Mesenchymal stem cell (in vitro differentiated cells and primary cell): ENCODE measurements at regions not wholly inside any gene's neighbourhood (a gene's known extent, or its start where the extent isn't known, plus 50 kb on each side); places are given as distances from the start of the nearest gene placed in this dataset.

Experiments
- DNase-seq: peaks from one replicate; pipeline ENCODE4 v3.0.0-alpha.2; 2013
- H2AFZ ChIP-seq: one replicate; pipeline ENCODE4 v1.6.1; 2013; ENCODE audit warnings: low read depth, mild to moderate bottlenecking, control low read depth, inconsistent platforms, low read length, moderate library complexity
- H2AK5ac ChIP-seq: 2 replicates; pipeline ENCODE4 v1.6.1; 2013; ENCODE audit warnings: low read length, moderate library complexity, mild to moderate bottlenecking, inconsistent platforms; ENCODE audit not compliant: severe bottlenecking
- H2BK120ac ChIP-seq: one replicate; pipeline ENCODE4 v1.6.1; 2013; ENCODE audit warnings: low read depth, mild to moderate bottlenecking, inconsistent platforms, low read length, moderate library complexity
- H2BK12ac ChIP-seq, 2 experiments: one replicate each; pipeline ENCODE4 v1.6.1; 2013; ENCODE audit warnings: inconsistent platforms in 2 of 2, low read length in 2 of 2, mild to moderate bottlenecking in 2 of 2, moderate library complexity in 2 of 2, control low read depth in 1 of 2
- H2BK15ac ChIP-seq: one replicate; pipeline ENCODE4 v1.6.1; 2013; ENCODE audit warnings: mild to moderate bottlenecking, low read depth, inconsistent platforms; ENCODE audit not compliant: poor library complexity, severe bottlenecking
- H2BK5ac ChIP-seq: 2 replicates; pipeline ENCODE4 v1.6.1; 2013; ENCODE audit warnings: low read depth, mild to moderate bottlenecking, low read length, control low read depth, inconsistent platforms; ENCODE audit not compliant: poor library complexity, severe bottlenecking
- H3K14ac ChIP-seq, 2 experiments: one replicate each; pipeline ENCODE4 v1.6.1; 2013; ENCODE audit warnings: inconsistent platforms in 2 of 2, low read length in 2 of 2, control low read depth in 1 of 2, mild to moderate bottlenecking in 1 of 2, moderate library complexity in 1 of 2
- H3K18ac ChIP-seq, 2 experiments: one replicate each; pipeline ENCODE4 v1.6.1; 2013; ENCODE audit warnings: inconsistent platforms in 2 of 2, low read length in 2 of 2, control low read depth in 1 of 2, low read depth in 1 of 2, mild to moderate bottlenecking in 1 of 2
- H3K23ac ChIP-seq, 2 experiments: one replicate each; pipeline ENCODE4 v1.6.1; 2013; ENCODE audit warnings: inconsistent platforms in 2 of 2, low read length in 2 of 2, mild to moderate bottlenecking in 2 of 2, moderate library complexity in 2 of 2, control low read depth in 1 of 2
- H3K27ac ChIP-seq: 2 replicates; pipeline ENCODE4 v1.5.1; 2013; ENCODE audit warnings: mild to moderate bottlenecking, moderate library complexity, low read length, control low read depth, inconsistent platforms; ENCODE audit not compliant: poor library complexity, severe bottlenecking
- H3K27me3 ChIP-seq, 2 experiments: 2 replicates each; pipeline versions ENCODE4 v1.6.1 to v1.7.0; 2013; ENCODE audit warnings: low read length in 2 of 2, mild to moderate bottlenecking in 2 of 2, moderate library complexity in 2 of 2, control low read depth in 1 of 2, inconsistent platforms in 1 of 2; ENCODE audit not compliant: control insufficient read depth in 1 of 2, insufficient read depth in 1 of 2
- H3K36me3 ChIP-seq, 2 experiments: 2 replicates each; pipeline versions ENCODE4 v1.6.1 to v1.7.0; 2013; ENCODE audit warnings: low read length in 2 of 2, control low read depth in 1 of 2, inconsistent platforms in 1 of 2, low read depth in 1 of 2, mild to moderate bottlenecking in 1 of 2; ENCODE audit not compliant: insufficient read depth in 2 of 2, control insufficient read depth in 1 of 2
- H3K4ac ChIP-seq, 2 experiments: one replicate each; pipeline ENCODE4 v1.6.1; 2013; ENCODE audit warnings: inconsistent platforms in 2 of 2, low read length in 2 of 2, mild to moderate bottlenecking in 2 of 2, moderate library complexity in 2 of 2, control low read depth in 1 of 2, low read depth in 1 of 2
- H3K4me1 ChIP-seq: 2 replicates; pipeline ENCODE4 v1.6.1; 2013; ENCODE audit warnings: low read depth, low read length, control low read depth; ENCODE audit not compliant: control insufficient read depth, insufficient read depth
- H3K4me2 ChIP-seq: 2 replicates; pipeline ENCODE4 v1.6.1; 2013; ENCODE audit warnings: low read length, mild to moderate bottlenecking, inconsistent platforms; ENCODE audit not compliant: poor library complexity, severe bottlenecking
- H3K4me3 ChIP-seq, 2 experiments: 2 replicates each; pipeline versions ENCODE4 v1.5.1 to v1.7.0; 2013; ENCODE audit warnings: low read length in 2 of 2, mild to moderate bottlenecking in 2 of 2, control low read depth in 1 of 2, low read depth in 1 of 2; ENCODE audit not compliant: insufficient read depth in 1 of 2
- H3K79me1 ChIP-seq: replicated peaks from 2 replicates; pipeline ENCODE4 v1.6.1; 2013; ENCODE audit warnings: mild to moderate bottlenecking, control low read depth, low read length, inconsistent platforms; ENCODE audit not compliant: poor library complexity, severe bottlenecking
- H3K9ac ChIP-seq: 2 replicates; pipeline ENCODE4 v1.7.0; 2013; ENCODE audit warnings: mild to moderate bottlenecking, low read length, moderate library complexity
- H3K9me3 ChIP-seq: 2 replicates; pipeline ENCODE4 v1.7.0; 2013; ENCODE audit warnings: mild to moderate bottlenecking, low read length; ENCODE audit not compliant: control insufficient read depth
- H4K8ac ChIP-seq: one replicate; pipeline ENCODE4 v1.6.1; 2013; ENCODE audit warnings: inconsistent platforms, mild to moderate bottlenecking, low read length, moderate library complexity
- H4K91ac ChIP-seq: one replicate; pipeline ENCODE4 v1.6.1; 2013; ENCODE audit warnings: mild to moderate bottlenecking, low read length, inconsistent platforms
- WGBS: methylation state at CpG from one replicate; pipeline ENCODE4 v1.1.7; 2013; ENCODE audit warnings: mixed read lengths; 5-methylcytosine and 5-hydroxymethylcytosine counted together

GRCh38 chr3:22262386-22262785 lies 511.4 kb upstream of the ZNF385D start:
- Histone ChIP-seq H2AFZ (no peak overlapping the region), H2BK5ac (no peak overlapping the region), H3K14ac (no peak overlapping the region), H3K9me3 (no peaks in the 10 kb centered on the region), H2BK120ac (no peak overlapping the region), H2AK5ac (no peak overlapping the region), H3K4me3 (no peak overlapping the region), H2BK12ac (no peak overlapping the region), H3K27ac (no peak overlapping the region), H4K91ac (no peak overlapping the region), H4K8ac (no peak overlapping the region), H3K23ac (no peak overlapping the region), H3K4me1 (no peaks in the 10 kb centered on the region), H3K4me2 (no peak overlapping the region), H2BK15ac (no peak overlapping the region), H3K9ac (no peak overlapping the region), H3K4ac (no peak overlapping the region), H3K79me1 (no peaks in the 10 kb centered on the region), H3K18ac (no peak overlapping the region), H3K27me3 (no peaks in the 10 kb centered on the region), H3K36me3 (no peaks in the 10 kb centered on the region)
- WGBS: no CpG with 5 or more reads among the region's 2 CpGs
- DNase-seq: no peak

GRCh38 chr3:22263042-22263441 lies 512.0 kb upstream of the ZNF385D start:
- no peak overlapping the region for H4K91ac ChIP-seq
- no peaks in the 10 kb centered on the region for H3K4me1 ChIP-seq
- no peaks in the 10 kb centered on the region for H3K79me1 ChIP-seq
- DNase-seq: peak; percentile 15
- no peak overlapping the region for H3K27ac ChIP-seq
- no peak overlapping the region for H3K18ac ChIP-seq
- H2AK5ac ChIP-seq: no peak overlapping the region
- H3K9ac ChIP-seq: no peak overlapping the region
- WGBS: 92% methylated on average over 2 of the region's 2 CpGs
- no peak overlapping the region for H2AFZ ChIP-seq
- no peaks in the 10 kb centered on the region for H3K27me3 ChIP-seq
- H3K4ac ChIP-seq: no peak overlapping the region
- H3K4me3 ChIP-seq: no peak overlapping the region
- H2BK15ac ChIP-seq: no peak overlapping the region
- H3K23ac ChIP-seq: no peak overlapping the region
- H3K4me2 ChIP-seq: no peak overlapping the region
- no peaks in the 10 kb centered on the region for H3K9me3 ChIP-seq
- no peak overlapping the region for H3K14ac ChIP-seq
- no peaks in the 10 kb centered on the region for H3K36me3 ChIP-seq
- no peak overlapping the region for H2BK12ac ChIP-seq
- H4K8ac ChIP-seq: no peak overlapping the region
- no peak overlapping the region for H2BK5ac ChIP-seq
- H2BK120ac ChIP-seq: no peak overlapping the region

- Histone ChIP-seq H2AFZ (no peak overlapping the region), H3K27ac (no peak overlapping the region), H2AK5ac (no peak overlapping the region), H2BK12ac (no peak overlapping the region), H3K4ac (no peak overlapping the region), H3K79me1 (no peaks in the 10 kb centered on the region), H3K27me3 (no peaks in the 10 kb centered on the region), H3K9ac (no peak overlapping the region), H2BK120ac (no peak overlapping the region), H2BK15ac (no peak overlapping the region), H3K36me3 (no peaks in the 10 kb centered on the region), H3K14ac (no peak overlapping the region), H2BK5ac (no peak overlapping the region), H4K91ac (no peak overlapping the region), H3K9me3 (no peaks in the 10 kb centered on the region), H3K23ac (no peak overlapping the region), H4K8ac (no peak overlapping the region), H3K18ac (no peak overlapping the region), H3K4me3 (no peak overlapping the region), H3K4me2 (no peak overlapping the region), H3K4me1 (no peaks in the 10 kb centered on the region)
- no peak for DNase-seq
- 90% methylated on average over 4 of the region's 5 CpGs for WGBS
These were observed 514.4 kb upstream of the ZNF385D start for GRCh38 chr3:22265403-22265802.

- Histone ChIP-seq H3K4me3 (no peak overlapping the region), H3K27me3 (no peaks in the 10 kb centered on the region), H3K27ac (no peak overlapping the region), H4K91ac (no peak overlapping the region), H3K18ac (no peak overlapping the region), H3K4me2 (no peak overlapping the region), H3K4ac (no peak overlapping the region), H2AFZ (no peak overlapping the region), H3K4me1 (no peaks in the 10 kb centered on the region), H3K14ac (no peak overlapping the region), H3K79me1 (no peaks in the 10 kb centered on the region), H2BK120ac (no peak overlapping the region), H3K9me3 (no peaks in the 10 kb centered on the region), H2AK5ac (no peak overlapping the region), H2BK15ac (no peak overlapping the region), H4K8ac (no peak overlapping the region), H2BK12ac (no peak overlapping the region), H3K36me3 (no peaks in the 10 kb centered on the region), H2BK5ac (no peak overlapping the region), H3K23ac (no peak overlapping the region), H3K9ac (no peak overlapping the region)
- DNase-seq: peak; percentile 42
- 70% methylated on average over 2 of the region's 2 CpGs for WGBS
These were observed 518.8 kb upstream of the ZNF385D start for GRCh38 chr3:22269831-22270230.
